Skeletal muscle tissue (tissue), 3 donors: ENCODE measurements at regions not wholly inside any gene's neighbourhood (a gene's known extent, or its start where the extent isn't known, plus 50 kb on each side); places are given as distances from the start of the nearest gene placed in this dataset.

Source experiments
- H3K27ac ChIP-seq: one replicate; pipeline ENCODE4 v1.7.0; 2013; ENCODE audit warnings: mild to moderate bottlenecking, low read depth, low read length, inconsistent platforms
- H3K27me3 ChIP-seq, 3 donors: one replicate each; pipeline ENCODE4 v1.7.0; 2013; ENCODE audit warnings: low read length in 3 of 3; ENCODE audit not compliant: control insufficient read depth in 3 of 3, insufficient read depth in 3 of 3
- H3K36me3 ChIP-seq, 3 donors: one replicate each; pipeline ENCODE4 v1.7.0; 2013; ENCODE audit warnings: low read length in 3 of 3; ENCODE audit not compliant: control insufficient read depth in 3 of 3, insufficient read depth in 3 of 3
- H3K4me1 ChIP-seq, 3 donors: one replicate each; pipeline ENCODE4 v1.7.0; 2013; ENCODE audit warnings: low read length in 3 of 3, mild to moderate bottlenecking in 3 of 3; ENCODE audit not compliant: control insufficient read depth in 3 of 3, insufficient read depth in 3 of 3
- H3K4me3 ChIP-seq, 3 donors: one replicate each; pipeline ENCODE4 v1.7.0; 2013; ENCODE audit warnings: low read length in 3 of 3
- H3K9ac ChIP-seq, 3 donors: one replicate each; pipeline ENCODE4 v1.7.0; 2013; ENCODE audit warnings: low read length in 3 of 3, mild to moderate bottlenecking in 3 of 3, moderate library complexity in 2 of 3, low read depth in 1 of 3
- H3K9me3 ChIP-seq, 3 donors: one replicate each; pipeline ENCODE4 v1.7.0; 2013; ENCODE audit warnings: low read length in 3 of 3; ENCODE audit not compliant: control insufficient read depth in 3 of 3
- donor health status: Osteomylitis.

DNA sequence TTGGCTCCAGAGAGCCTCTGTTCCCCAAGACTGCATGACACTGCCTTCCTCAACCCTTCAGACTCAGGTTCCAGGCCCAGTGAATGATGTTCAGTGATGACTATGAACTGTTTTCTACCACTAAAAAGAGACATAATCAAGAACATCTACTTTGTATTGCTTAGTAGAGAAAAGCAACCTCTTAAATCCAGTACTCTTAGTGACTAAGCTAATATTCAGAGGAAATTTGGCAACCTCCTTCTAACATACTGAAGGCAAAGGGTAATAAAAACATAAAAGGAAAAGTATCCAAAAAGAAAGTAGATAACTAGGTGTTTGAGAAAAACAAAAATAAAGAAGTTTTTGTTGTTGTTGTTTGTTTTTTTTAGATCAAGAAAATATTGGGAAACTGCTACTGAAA, 153.3 kb upstream of the RUNX1 start:
- Histone ChIP-seq H3K9me3 (no peaks in the 10 kb centered on the region), H3K36me3 (no peaks in the 10 kb centered on the region), H3K27me3 (no peaks in the 10 kb centered on the region), H3K4me3 (no peak overlapping the region), H3K9ac (no peak overlapping the region), H3K4me1 (peaks cover 33 to 52% (median 37%) of the 10 kb centered on the region in 3 donors), H3K27ac (peak overlapping the region; percentile 94)

GRCh38 chr21:35201799-35202198, 152.7 kb upstream of the RUNX1 start:
- Histone ChIP-seq H3K9ac (no peak overlapping the region), H3K36me3 (no peaks in the 10 kb centered on the region), H3K4me3 (no peak overlapping the region), H3K4me1 (peaks cover 28 to 49% (median 32%) of the 10 kb centered on the region in 3 donors), H3K27me3 (no peaks in the 10 kb centered on the region), H3K9me3 (no peaks in the 10 kb centered on the region), H3K27ac (peak overlapping the region; percentile 94)

- no peak overlapping the region for H3K27ac ChIP-seq
- peaks cover 26 to 44% (median 27%) of the 10 kb centered on the region in 3 donors for H3K4me1 ChIP-seq
These were observed 152.2 kb upstream of the RUNX1 start for GRCh38 chr21:35201288-35201687.

GRCh38 chr21:35199733-35200015, 150.6 kb upstream of the RUNX1 start:
- no peak overlapping the region for H3K4me3 ChIP-seq
- H3K4me1 ChIP-seq: peaks cover 16 to 32% (median 20%) of the 10 kb centered on the region in 3 donors
- peak overlapping the region; percentile 58 for H3K27ac ChIP-seq
- H3K27me3 ChIP-seq: no peaks in the 10 kb centered on the region
- H3K36me3 ChIP-seq: no peaks in the 10 kb centered on the region
- H3K9me3 ChIP-seq: no peaks in the 10 kb centered on the region
- H3K9ac ChIP-seq: no peak overlapping the region

More at GRCh38 chr21:35201288-35201687, 152.2 kb upstream of the RUNX1 start:
- Histone ChIP-seq H3K9ac (no peak overlapping the region), H3K36me3 (no peaks in the 10 kb centered on the region), H3K27me3 (no peaks in the 10 kb centered on the region), H3K9me3 (no peaks in the 10 kb centered on the region), H3K4me3 (no peak overlapping the region)

- H3K36me3 ChIP-seq: no peaks in the 10 kb centered on the region
- H3K4me3 ChIP-seq: no peak overlapping the region
- H3K9ac ChIP-seq: no peak overlapping the region
- no peaks in the 10 kb centered on the region for H3K27me3 ChIP-seq
- peak overlapping the region; percentile 58 for H3K27ac ChIP-seq
- peaks cover 15 to 31% (median 18%) of the 10 kb centered on the region in 3 donors for H3K4me1 ChIP-seq
- no peaks in the 10 kb centered on the region for H3K9me3 ChIP-seq
These were observed 150.1 kb upstream of the RUNX1 start for GRCh38 chr21:35198982-35199732.

GRCh38 chr21:35198565-35198964, 149.5 kb upstream of the RUNX1 start:
- no peak overlapping the region for H3K9ac ChIP-seq
- H3K4me1 ChIP-seq: peaks cover 9 to 27% (median 13%) of the 10 kb centered on the region in 3 donors
- no peaks in the 10 kb centered on the region for H3K9me3 ChIP-seq
- H3K27me3 ChIP-seq: no peaks in the 10 kb centered on the region
- H3K4me3 ChIP-seq: no peak overlapping the region
- H3K27ac ChIP-seq: peak overlapping the region; percentile 58
- no peaks in the 10 kb centered on the region for H3K36me3 ChIP-seq

DNA sequence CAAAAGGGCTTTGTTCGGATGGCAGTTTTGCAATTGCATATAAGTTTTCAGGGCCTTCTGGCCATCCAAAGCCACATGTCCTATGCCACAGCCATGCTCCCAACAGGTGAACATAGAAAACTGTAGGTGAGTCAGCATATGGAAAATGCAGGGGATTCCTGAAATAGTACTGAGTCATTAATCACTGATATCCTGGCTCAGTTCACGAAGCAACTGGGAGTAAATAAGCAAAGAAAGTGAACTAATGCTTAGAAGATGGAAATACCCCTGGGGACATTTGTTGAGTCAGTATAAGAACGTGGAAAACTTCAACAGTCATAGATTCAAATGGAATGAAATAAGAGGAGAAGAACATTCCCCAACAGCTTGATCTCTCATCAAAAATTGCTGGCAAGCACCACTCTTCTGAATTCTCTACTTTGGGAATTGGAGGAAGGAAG, 148.9 kb upstream of the RUNX1 start:
- no peak overlapping the region for H3K4me3 ChIP-seq
- no peaks in the 10 kb centered on the region for H3K36me3 ChIP-seq
- H3K9ac ChIP-seq: no peak overlapping the region
- peak overlapping the region; percentile 58 for H3K27ac ChIP-seq
- H3K9me3 ChIP-seq: no peaks in the 10 kb centered on the region
- H3K4me1 ChIP-seq: peaks cover 8 to 26% (median 9%) of the 10 kb centered on the region in 3 donors
- H3K27me3 ChIP-seq: no peaks in the 10 kb centered on the region

GRCh38 chr21:35197191-35197590, 148.1 kb upstream of the RUNX1 start:
- peaks cover 7 to 19% (median 7%) of the 10 kb centered on the region in 3 donors for H3K4me1 ChIP-seq
- no peak overlapping the region for H3K4me3 ChIP-seq
- H3K9ac ChIP-seq: no peak overlapping the region
- H3K27ac ChIP-seq: peak overlapping the region; percentile 58
- H3K27me3 ChIP-seq: no peaks in the 10 kb centered on the region
- H3K36me3 ChIP-seq: no peaks in the 10 kb centered on the region
- H3K9me3 ChIP-seq: no peaks in the 10 kb centered on the region

- Histone ChIP-seq H3K4me1 (peaks cover 6 to 17% (median 7%) of the 10 kb centered on the region in 3 donors), H3K36me3 (no peaks in the 10 kb centered on the region), H3K27me3 (no peaks in the 10 kb centered on the region), H3K4me3 (no peak overlapping the region), H3K9me3 (no peaks in the 10 kb centered on the region), H3K9ac (no peak overlapping the region), H3K27ac (no peak overlapping the region)
These were observed 147.0 kb upstream of the RUNX1 start for GRCh38 chr21:35196128-35196527.

DNA sequence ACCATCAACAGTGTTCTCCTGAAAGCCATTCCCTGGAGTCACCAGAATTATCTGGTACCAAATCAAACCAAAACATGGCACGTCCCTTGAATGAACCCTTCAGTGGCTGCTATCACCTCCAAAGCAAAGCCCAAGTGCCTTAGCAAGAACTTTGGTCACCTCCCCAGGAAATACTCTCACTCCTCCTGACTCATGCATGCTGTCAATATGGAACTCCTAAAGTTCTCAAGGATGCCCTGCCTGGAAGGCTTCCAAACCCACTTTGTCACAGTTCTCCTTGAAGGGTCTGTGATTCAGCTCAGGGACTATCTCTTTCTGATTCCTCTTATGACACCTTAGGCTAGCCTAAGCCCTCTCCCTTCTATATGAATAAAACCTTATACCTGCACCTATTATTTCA, 146.1 kb upstream of the RUNX1 start:
- H3K27me3 ChIP-seq: no peaks in the 10 kb centered on the region
- no peaks in the 10 kb centered on the region for H3K36me3 ChIP-seq
- H3K9ac ChIP-seq: no peak overlapping the region
- H3K27ac ChIP-seq: no peak overlapping the region
- peaks cover 10 to 18% (median 12%) of the 10 kb centered on the region in 3 donors for H3K4me1 ChIP-seq
- no peaks in the 10 kb centered on the region for H3K9me3 ChIP-seq
- H3K4me3 ChIP-seq: no peak overlapping the region
